ENCODE measurements at regions not wholly inside any gene's neighbourhood (a gene's known extent, or its start where the extent isn't known, plus 50 kb on each side); places are given as distances from the start of the nearest gene placed in this dataset.
"Not testable (repeated sequence)": the region's sequence is repeated elsewhere in the genome, so short reads cannot be mapped to it uniquely, and the experiment has no call there.

DNA sequence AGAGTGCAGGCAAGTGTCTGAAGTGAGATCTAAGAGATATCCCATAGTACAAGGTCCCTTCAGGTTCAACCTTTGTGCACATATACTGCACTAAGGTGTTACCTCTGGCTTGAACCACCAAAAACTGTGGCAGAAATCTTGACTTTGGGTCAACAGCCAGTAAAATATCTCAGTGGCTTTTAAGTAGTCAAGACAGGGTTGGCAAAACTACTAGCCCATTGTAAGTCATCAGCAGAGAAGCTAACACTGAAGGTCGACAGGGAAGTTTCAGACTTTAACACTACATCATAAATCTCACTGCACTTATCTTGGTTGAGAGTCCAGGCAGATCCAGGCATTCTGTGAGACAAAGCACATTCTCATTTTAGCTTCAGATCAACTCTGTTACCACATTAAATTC lies 1684.7 kb downstream of the HACE1 start:
- no peak for DNase-seq (ENCODE audit: low read depth in 3 of 3)

DNA sequence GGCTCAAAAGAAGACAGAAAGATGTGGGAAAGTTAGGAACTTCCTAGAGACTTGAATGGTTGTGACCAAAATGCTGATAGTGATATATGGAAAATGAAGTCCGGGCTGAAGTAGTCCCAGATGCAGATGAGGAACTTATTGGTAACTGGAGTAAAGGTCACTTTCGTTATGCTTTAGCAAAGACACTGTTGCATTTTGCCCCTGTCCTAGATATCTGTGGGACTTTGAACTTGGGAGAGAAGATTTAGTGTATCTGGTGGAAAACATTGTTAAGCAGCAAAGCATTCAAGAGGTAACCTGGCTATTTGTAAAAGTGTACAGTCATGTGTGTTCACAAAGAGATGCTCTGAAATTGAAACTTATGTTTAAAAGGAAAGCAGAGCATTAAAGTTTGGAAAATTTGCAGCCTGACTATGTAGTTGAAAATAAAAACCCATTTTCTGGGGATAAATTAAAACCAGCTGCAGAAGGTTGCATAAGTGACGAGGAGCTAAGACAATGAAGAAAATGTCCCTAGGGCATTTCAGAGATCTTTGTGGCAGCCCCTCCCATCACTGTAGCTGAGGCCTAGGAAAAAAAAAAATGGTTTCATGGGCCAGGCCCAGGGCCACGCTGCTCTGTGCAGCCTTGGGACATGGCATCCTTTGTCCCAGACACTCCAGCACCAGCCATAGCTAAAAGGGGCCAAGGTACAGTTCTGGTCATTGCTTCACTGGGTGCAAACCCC lies 1692.2 kb downstream of the HACE1 start:
- DNase-seq (ENCODE audit: low read depth in 3 of 3): no peak

DNA sequence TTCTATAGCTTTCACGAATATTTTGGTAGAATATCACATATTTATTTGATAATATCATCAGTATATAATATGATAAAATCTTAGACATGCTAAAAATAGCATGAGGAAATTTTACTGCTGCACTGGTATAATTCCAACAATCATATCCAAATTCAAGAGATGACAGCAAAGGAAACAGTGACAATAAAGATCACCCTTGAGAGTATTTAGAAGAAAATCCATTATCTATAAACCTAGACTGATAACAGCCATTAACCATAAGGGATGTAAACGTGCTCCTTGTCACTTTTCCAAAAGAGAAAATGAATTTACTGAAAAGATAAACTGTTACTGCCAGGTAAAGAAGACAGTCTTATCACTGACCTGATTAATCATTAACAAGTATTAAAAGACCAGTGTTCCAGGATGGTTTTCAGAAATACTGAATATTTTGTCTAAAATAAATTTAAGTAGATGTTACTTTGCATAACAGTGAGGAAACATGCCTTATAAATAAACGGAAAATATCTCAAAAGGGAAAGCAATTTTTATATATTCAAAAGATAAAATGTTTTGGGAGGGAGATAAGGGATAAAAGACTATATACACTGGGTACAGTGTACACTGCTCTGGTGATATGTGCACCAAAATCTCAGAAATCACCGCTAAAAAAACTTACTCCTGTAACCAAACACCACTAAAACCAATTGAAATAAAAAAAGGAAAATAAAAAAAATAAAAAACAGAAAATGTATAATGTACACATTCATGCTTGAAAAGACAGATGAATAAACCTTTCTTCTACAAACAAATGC lies 1704.7 kb downstream of the HACE1 start:
- DNase-seq (ENCODE audit: low read depth in 3 of 3): no peak

DNA sequence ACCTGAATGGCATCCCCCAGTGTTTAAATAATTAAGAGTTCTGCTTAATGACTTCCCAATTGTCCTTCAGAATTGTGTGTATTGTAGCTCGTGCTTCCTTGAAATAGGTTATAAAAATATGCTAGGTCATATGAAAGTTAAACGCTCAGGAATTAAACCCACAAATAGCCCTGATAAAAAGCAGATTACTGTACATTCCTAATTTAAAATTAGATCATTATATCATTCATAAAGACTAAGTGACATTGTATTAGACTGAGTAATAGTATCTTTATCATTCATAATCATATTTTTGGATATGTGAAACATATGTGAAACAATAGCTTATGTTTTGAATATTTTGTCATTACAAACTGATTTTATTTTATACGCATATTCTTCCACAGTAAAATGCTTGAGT lies 1706.7 kb downstream of the HACE1 start:
- DNase-seq (ENCODE audit: low read depth in 3 of 3): no peak

DNA sequence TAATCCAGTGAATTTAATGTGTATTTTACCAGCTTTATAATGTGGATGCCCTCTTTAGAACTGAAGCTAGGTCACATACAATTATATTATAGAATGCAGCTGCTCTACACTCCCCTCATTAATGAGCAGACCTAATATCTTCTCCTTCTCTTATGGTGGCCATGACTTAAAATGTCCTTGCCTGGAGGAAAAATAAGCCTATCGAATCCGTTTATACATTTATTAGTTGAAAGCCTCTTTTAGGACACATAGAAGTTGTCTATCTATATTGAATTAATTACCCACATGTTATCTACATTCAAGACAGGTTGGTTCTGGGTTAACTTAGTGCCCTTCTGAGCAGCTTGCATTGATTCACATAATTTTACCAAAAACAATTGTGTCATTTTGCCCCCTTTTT lies 1716.8 kb downstream of the HACE1 start:
- DNase-seq (ENCODE audit: low read depth in 3 of 3): no peak

DNA sequence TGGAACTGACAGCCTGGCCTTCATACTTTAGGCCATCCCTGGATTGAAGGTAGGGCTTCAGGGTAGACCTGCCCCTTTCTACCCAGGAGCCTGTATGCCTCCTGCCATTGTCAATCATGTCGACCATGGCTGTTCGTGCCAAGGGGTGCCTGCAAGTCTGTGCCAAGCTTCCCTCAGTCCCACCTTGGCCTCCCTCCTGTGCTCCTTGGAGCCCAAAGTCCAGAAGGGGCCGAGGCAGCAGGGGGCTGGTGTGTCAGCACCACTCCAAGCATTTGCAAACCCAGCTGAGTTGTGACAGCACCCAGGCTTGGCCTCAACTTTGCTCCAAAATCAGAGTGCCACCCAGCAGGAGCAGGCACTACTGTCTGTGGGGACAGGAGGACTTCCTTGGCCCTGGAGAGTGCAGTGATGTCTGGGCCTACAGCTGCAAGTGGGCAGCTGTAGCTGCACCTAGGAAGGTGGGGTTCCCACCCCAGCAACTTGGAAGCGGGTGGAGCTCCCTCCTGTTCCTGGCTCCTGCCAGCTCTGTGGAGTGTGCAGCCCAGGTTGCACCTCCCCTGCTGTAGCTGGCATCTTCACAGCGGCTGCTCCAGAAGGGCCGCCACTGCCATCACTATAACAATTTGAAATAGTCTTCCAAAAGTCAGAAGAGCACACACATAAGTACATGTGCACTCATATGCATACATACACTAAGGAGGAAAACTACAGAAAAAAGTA lies 1719.3 kb downstream of the HACE1 start:
- no peak for DNase-seq (ENCODE audit: low read depth in 3 of 3)

DNA sequence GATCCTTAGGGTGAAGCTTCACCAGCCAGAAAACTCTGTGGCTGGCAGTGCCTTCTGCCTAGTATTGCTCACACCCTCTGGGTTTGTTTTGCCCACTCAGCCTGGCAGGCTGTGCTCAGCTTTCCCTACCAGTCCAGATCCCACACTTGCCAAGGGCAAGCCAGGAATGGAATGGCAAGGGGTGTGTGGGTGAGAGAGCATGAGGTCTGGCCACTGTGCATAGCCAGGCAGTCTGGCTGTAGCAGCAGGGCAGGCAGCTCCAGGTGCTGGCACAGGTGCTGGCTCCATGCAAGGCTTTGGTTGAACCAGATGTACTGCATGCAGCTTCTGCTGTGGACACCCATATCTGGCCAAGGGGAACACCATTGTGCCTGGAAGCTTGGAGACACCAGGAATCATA lies 1720.3 kb downstream of the HACE1 start:
- no peak for DNase-seq (ENCODE audit: low read depth in 3 of 3)

DNA sequence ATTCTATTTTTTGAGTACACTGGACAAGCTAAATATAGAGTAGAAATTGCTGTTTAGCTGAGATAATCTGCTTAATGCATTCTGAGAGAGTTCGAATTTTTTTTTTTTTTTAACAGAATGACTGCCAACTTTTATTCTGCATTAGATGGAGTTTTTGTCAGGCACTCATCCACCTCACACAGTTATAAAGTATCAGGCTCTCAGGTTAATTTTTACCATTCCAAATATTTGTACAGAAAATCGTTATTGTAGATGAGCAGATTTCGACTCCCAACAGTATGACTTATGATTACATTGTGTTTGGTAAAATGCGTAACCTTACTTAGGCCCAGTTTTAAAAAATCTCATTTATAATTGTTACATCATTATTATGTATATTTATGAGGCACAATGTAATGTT lies 1731.0 kb downstream of the GRIK2 start:
- no peak for DNase-seq (ENCODE audit: low read depth in 3 of 3)

DNA sequence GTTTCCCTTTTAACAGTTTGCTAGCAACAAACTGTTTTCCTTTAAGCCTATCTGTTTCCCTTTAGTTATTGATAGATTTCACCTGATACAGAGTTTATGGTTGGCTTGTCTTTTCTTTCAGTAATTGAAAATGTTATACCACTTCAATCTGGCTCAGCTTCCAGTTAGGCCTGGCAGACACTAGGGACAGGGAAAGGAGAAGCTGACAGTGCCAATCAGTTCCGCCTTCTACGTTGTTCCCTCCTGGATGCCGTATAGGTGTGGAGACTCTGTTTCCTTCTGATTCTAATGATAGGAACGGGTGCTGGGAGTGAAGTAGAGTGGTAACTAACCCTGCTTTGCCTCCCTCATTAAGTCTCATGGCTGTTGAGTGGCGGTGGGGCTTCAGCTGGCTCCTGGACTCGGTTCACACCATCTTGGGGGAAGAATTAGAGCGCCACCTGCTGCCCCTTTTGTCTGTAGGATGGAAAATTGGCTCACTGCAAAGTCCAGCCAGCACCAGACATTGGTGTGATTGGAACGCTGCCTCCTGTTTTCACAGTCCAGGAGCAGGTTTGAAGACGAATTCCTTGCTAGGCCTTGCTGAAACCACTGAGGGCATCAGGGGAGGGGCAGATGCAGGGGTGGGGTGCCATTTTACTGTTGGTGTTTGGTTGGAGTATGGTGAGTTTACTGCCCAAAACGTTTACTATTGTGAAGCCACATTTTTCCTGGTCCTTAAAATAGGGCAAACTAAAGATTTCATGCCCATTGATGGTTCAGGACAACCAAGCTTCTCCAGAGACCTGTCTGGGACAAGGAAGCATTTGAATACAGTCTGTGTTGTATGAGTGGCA lies 1729.5 kb downstream of the GRIK2 start:
- no peak for DNase-seq (ENCODE audit: low read depth in 3 of 3)

DNA sequence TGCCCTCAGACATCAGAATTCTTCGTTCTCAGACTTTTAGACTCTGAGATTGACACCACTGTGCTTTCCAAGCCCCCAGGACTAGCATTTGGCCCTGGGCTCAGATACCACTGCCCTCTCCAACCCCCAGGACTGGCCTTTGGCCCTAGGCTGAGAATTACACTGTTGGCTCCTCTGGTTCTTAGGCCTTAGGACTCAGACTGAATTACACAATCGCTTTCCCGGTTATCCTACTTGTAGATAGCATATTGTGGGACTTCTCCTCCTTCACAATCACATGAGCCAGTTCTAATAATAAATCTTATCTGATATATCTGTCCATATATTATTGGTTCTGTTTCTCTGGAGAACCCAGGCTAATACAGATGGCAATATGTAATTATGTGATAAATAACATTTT lies 1725.5 kb downstream of the GRIK2 start:
- DNase-seq (ENCODE audit: low read depth in 3 of 3): no peak

DNA sequence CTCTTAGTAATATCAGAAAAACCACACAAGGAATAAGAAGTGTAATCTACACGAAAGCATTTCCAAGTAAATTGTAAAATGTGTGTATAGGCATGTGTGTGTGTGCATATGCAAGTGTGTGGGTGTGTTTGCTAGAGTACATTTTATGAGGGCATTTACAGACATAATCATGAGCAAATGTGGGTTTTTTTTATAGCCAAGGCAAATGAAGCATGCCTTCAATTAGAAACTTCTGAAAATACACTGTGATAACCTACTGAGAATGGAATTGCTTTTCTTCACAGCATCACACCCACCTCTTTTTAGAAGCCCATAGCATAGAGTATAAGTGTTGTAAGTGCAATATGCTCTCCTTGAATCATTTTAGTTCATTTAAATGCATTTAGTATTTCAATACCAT lies 1721.1 kb downstream of the GRIK2 start:
- no peak for DNase-seq (ENCODE audit: low read depth in 3 of 3)

DNA sequence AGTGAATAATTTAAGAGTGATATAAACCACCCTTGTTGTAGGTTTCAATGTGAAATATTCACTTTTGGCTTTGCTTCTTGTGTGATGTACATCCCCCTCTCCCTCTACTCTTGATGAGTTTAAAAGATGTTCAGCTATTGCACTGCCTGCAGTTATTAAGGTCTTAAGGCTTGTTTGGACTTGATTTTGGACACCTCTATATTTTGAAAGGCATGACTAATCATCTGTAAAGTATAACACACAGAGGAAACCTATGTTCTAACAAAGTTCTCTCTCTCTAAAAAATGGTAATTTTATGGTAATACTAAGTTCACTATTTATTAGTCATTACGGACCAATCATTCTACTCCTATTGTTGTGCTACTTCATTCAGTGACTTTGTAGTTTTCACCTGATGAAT lies 1719.9 kb downstream of the GRIK2 start:
- no peak for DNase-seq (ENCODE audit: low read depth in 3 of 3)

DNA sequence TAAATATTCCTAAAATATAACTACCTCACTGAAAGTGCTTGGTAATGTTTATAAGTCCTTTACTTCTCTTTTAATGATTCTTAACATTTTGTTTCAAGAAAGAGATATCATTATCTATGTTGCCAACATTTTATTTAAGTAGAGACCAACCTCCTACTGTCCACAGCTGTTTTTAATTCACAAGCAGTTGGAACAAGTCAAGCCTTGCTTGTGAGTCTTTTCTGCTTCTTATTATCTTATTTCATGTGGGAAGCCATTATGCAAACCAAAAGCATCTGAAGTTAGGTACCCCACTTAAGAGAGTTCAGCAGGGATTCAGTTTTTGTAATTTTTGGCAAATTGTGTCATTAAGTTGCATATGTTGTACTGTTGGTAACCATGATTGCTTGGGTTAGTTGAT lies 1714.5 kb downstream of the GRIK2 start:
- no peak for DNase-seq (ENCODE audit: low read depth in 3 of 3)

DNA sequence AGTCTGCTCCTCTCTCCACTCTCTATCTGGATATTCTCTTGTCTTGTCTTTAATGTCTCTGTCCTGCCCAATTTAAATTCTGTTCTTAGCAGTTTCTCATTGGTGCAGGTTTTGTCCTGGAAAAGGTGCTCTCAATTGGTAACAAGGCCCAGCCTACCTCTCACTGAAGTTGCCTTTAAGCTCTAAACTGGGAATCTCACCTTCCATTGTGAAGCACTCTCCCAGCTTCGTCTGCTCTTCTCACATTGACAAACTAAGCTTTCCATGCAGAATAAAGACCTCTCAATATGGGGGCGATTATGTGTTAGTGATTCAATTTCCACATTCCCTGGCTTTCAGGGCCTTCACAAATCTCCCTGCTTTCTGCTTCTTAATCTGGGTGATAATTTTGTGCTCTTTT lies 1712.2 kb downstream of the GRIK2 start:
- no peak for DNase-seq (ENCODE audit: low read depth in 3 of 3)

DNA sequence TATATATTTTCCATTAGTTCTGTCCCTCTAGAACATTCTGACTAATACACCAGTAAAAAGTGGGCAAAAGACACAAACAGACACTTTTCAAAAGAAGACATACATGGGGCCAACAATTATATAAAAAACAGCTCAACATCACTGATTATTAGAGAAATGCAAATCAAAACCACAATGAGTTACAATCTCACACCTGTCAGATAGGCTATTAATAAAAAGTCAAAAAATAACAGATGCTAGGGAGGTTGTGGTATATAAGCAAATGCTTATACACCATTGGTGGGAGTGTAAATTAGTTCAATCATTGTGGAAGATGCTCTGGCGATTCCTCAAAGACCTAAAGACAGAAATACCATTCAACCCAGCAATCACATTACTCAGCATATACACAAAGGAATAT lies 1707.8 kb downstream of the GRIK2 start:
- DNase-seq (ENCODE audit: low read depth in 3 of 3): no peak

DNA sequence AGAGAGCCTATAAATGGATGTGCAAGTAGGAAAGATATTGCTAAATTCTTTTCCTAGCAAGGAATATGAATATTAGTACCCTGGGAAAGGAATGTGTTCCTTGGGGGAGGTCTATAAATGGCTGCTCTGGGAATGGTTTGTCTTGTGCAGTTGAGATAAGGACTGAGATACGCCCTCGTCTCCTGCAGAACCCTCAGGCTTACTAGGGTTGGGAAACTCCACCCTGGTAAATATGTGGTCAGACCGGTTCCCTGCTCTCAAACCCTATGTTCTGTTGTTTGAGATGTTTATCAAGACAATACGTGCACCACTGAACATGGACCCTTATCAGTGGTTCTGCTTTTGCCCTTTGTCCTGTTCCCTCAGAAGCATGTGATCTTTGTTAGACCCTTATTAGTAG lies 1698.9 kb downstream of the GRIK2 start:
- not testable (repeated sequence) for DNase-seq (ENCODE audit: low read depth in 3 of 3)

DNA sequence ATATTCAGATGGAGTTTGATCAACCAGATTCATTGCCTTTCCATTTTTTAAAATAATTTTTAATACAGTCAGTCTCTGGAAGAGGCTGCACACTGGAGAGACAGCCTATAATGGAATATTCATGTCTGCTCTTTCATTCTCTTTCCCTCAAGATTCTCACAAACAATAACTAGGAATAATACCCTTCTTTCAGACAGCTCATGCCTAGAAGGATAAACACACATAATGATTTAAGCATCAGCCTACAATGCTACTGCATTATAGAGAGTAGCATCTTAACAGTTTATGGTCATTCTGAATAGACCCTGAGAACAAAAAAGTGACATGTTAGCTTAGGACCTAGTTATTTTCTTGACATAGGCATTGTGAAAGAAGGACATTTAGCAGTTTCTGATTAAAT lies 1692.3 kb downstream of the GRIK2 start:
- DNase-seq (ENCODE audit: low read depth in 3 of 3): no peak

DNA sequence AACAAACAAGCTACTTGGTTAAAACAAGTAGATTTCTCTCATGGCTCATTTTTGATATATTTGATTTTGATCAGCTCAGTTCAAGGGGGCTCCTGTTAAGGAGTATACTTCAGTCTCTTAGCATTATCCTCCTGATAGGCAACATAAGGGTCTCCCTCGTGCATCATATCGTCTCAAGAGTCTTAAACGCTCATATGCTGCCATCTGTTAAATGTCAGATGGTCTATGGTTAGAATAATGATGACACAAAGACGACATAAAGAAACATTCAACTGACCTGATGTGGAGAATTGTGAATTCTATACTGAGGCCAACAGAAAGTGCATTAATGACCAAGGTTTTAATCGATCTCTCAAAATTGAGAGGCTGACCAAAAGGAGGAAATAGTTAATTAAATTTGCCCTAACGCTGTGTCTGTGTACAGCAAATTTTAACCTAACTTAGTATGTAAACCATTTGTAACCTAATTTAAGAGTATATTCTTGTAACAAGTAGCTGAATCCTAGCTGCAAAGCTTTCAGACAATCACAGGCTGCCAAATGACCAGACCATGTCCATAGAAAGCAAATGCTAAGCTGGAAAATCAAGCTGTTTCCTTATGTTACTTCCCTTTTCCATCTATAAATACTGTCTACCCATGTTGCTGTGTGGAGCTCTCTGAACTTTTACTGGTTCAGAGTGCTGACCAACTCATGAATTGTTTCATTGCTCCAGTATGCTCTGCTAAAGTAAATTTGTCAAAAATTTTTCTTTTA lies 1688.5 kb downstream of the GRIK2 start:
- DNase-seq (ENCODE audit: low read depth in 3 of 3): no peak

DNA sequence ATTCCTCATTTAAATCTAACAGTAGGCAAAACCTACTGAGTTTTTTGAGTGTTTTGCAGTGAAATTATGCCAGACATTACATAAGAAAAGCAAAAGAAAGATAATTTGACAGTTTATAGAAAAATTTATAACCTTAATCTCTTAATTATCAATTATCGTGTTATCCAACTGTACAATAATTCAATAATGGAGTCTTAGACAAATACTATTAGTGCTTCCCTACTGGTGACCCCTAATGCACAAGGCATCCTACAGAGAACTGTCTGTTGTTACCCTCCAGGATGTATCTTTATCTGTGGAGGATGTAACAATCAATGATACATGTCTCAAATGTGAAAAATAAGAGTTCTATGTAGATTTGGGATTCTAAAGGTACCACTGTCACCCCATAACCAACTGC lies 1687.6 kb downstream of the GRIK2 start:
- DNase-seq (ENCODE audit: low read depth in 3 of 3): no peak

DNA sequence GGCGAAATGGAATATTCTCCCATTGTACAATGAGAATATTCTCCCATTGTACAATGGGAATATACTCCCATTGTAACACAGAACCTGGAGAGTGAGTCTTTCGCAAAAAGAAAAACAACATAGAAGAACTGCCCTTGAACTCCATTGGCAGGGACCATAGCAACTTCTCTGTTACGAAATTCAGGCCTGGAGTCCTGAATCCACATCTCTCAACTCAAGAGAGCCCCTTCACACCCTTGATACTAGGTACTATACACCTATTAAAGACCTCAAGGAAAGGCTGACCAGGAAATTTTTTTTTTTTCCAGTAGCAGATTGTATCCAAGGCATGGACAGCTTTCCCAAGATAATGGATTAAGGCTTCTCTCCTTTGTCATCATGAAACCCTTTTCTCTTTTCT lies 1687.0 kb downstream of the GRIK2 start:
- no peak for DNase-seq (ENCODE audit: low read depth in 3 of 3)

DNA sequence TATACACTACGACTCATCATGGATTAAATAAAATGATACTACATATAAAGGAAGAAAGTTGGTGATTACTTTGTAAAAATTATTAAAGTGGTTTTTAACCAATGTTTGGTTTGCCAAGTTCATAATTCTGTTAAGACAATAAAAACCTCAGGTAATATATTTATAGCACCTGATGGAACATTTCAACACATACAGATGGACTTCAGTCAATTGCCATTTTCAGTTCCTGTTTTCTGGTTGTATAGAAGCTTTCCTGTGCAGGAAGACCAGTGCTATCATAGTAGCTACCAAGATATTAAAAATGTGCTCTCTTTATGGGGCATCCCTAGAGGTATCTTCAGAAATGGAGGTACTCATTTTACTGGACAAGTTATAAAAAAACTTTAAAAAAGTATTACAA lies 1686.4 kb downstream of the GRIK2 start:
- no peak for DNase-seq (ENCODE audit: low read depth in 3 of 3)
